Heart right ventricle (tissue), 16 donors: ENCODE measurements at regions not wholly inside any gene's neighbourhood (a gene's known extent, or its start where the extent isn't known, plus 50 kb on each side); places are given as distances from the start of the nearest gene placed in this dataset.
A peak's percentile ranks its signal among the peaks of the same experiment; 100 is the strongest.

ENCODE experiments used
- ATAC-seq, 8 donors: fragments of 200-7000 bp; cut with Tn5 transposase; one replicate each; pipeline ENCODE4 v1.9.1; 2020; ENCODE audit warnings: mild to moderate bottlenecking in 8 of 8, moderate library complexity in 8 of 8, moderate number of reproducible peaks in 1 of 8
- DNase-seq, 2 donors: peaks; one replicate each; pipeline ENCODE4 v3.0.0-alpha.2; 2020
- H3K27ac ChIP-seq, 10 donors: fragments of 200-600 bp; sonication (generic) in 2 of 10; one replicate each; pipeline versions ENCODE4 v1.5.0 to v1.8.0; 2020 to 2022; ENCODE audit warnings: mild to moderate bottlenecking in 3 of 10
- H3K27me3 ChIP-seq, 7 donors: fragments of 200-600 bp; one replicate each; pipeline ENCODE4 v1.8.0; 2021 to 2022; ENCODE audit warnings: mild to moderate bottlenecking in 2 of 7
- H3K36me3 ChIP-seq, 9 donors: fragments of 200-600 bp; sonication (generic) in 1 of 9; one replicate each; pipeline versions ENCODE4 v1.5.0 to v1.8.0; 2020 to 2022; ENCODE audit warnings: mild to moderate bottlenecking in 2 of 9
- H3K4me1 ChIP-seq, 9 donors: fragments of 200-600 bp; sonication (generic) in 1 of 9; one replicate each; pipeline versions ENCODE4 v1.5.0 to v1.8.0; 2020 to 2022; ENCODE audit warnings: mild to moderate bottlenecking in 4 of 9
- H3K4me3 ChIP-seq, 10 donors: fragments of 200-600 bp; sonication (generic) in 2 of 10; one replicate each; pipeline versions ENCODE4 v1.5.0 to v1.8.0; 2020 to 2022; ENCODE audit warnings: mild to moderate bottlenecking in 7 of 10, moderate library complexity in 2 of 10
- H3K9me3 ChIP-seq, 11 donors: fragments of 200-600 bp in 10 of 11; sonication (generic) in 2 of 11; one replicate each; pipeline versions ENCODE4 v1.5.0 to v1.8.0; 2013 to 2022; ENCODE audit warnings: mild to moderate bottlenecking in 2 of 11, control low read depth in 1 of 11, moderate library complexity in 1 of 11
- whole genome bisulfite sequencing, 2 donors: extraction: QIAGEN DNeasy Blood & Tissue Kit; methylation state at CpG; one replicate each; pipeline ENCODE4 v1.1.7; 2013; ENCODE audit warnings: inconsistent platforms in 1 of 2; 5-methylcytosine and 5-hydroxymethylcytosine counted together
- intact Hi-C, 10 donors: fragments of 100-400 bp; cut with DNase I; formaldehyde crosslinking; loops; one replicate each; pipeline versions ENCODE4 v1.11.1 to v1.14.2; 2022
- TF ChIP-seq, protein P1 (sequence below), 9 donors: fragments of 200-600 bp; sonication (generic) in 2 of 9; IDR thresholded peaks; one replicate each; pipeline versions ENCODE4 v1.5.0 to v1.8.0; 2021 to 2022; ENCODE audit warnings: antibody characterized with exemption in 9 of 9, mild to moderate bottlenecking in 5 of 9, moderate library complexity in 1 of 9
- donor health status: Arrhythmogenic right ventricular cardiomyopathy.
- donor health status: ischemic (EF 13 %, LVEDD 7.1; RV severe dilation, severe dysfunction).
- donor health status: healthy with polysubstance abuse.
- donor health status: DM: no; HTN: yes; CAD: no.
- donor health status: DM: no; HTN: no; CAD: no.
- donor health status: ischemic (EF 25% LVEDD 6.9; RV normal size, moderate dysfunction).
- donor health status: ischemic (EF 25% LVEDD 5.7; RV mildly dilated, moderate dysfunction).
- donor health status: healthy.
- donor health status: DM: yes; HTN: yes; CAD: no.
- donor health status: Ischemic cardiomyopathy.
- donor health status: ischemic (EF 35%, LVEDD 5.7; RV mildly dilated, moderate dysfunction).
- donor health status: nonischemic (EF 11% LVEDD 7.7; RV severe dilation, severe dysfunction).
- donor health status: DM: yes; HTN: yes; CAD: no.
- donor health status: PGD.
- donor health status: ischemic (EF 29% LVEDD 5.4; RV normal size, mild dysfunction).
- donor health status: nonischemic (EF 23%, LVEDD 6.1; RV moderate dilation, normal function).

DNA sequence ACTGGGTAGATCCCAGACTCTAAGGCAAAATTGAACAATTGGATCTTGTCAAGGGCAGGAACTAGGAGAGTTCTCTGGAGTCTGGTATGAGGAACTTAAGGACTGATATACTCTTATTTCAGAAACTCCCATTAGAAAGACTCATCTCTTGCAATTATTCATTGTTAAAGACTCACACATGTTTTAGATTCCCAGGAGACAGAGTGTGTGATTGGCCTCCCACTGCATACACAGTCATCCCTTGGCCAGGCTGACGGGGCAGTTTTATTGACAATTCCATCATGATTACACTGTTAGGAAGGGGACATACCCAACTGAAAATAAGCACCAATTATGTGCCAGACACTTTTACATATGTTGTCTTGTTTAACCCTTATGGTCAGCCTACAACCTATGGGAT is 347.2 kb downstream of the DMAC1 start:
- no peak overlapping the region for H3K27ac ChIP-seq
- 0% methylated on average over 1 of the region's 1 CpG for WGBS, 2 donors
- DNase-seq (no peak), ATAC-seq (peak in 4 of 8 donors; percentile 35 to 60 (median 46))
- peaks cover 0 to 13% (median 0%) of the 10 kb centered on the region in 9 donors for H3K4me1 ChIP-seq
- TF ChIP-seq, protein P1, sequence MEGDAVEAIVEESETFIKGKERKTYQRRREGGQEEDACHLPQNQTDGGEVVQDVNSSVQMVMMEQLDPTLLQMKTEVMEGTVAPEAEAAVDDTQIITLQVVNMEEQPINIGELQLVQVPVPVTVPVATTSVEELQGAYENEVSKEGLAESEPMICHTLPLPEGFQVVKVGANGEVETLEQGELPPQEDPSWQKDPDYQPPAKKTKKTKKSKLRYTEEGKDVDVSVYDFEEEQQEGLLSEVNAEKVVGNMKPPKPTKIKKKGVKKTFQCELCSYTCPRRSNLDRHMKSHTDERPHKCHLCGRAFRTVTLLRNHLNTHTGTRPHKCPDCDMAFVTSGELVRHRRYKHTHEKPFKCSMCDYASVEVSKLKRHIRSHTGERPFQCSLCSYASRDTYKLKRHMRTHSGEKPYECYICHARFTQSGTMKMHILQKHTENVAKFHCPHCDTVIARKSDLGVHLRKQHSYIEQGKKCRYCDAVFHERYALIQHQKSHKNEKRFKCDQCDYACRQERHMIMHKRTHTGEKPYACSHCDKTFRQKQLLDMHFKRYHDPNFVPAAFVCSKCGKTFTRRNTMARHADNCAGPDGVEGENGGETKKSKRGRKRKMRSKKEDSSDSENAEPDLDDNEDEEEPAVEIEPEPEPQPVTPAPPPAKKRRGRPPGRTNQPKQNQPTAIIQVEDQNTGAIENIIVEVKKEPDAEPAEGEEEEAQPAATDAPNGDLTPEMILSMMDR (IDR thresholded peaks at IDR 0.05), result no peak
- intact Hi-C loops, result no loop called here
- H3K9me3 ChIP-seq, result no peaks in the 10 kb centered on the region
- H3K4me3 ChIP-seq, result no peak overlapping the region
- no peaks in the 10 kb centered on the region for H3K36me3 ChIP-seq
- H3K27me3 ChIP-seq, result no peaks in the 10 kb centered on the region

DNA sequence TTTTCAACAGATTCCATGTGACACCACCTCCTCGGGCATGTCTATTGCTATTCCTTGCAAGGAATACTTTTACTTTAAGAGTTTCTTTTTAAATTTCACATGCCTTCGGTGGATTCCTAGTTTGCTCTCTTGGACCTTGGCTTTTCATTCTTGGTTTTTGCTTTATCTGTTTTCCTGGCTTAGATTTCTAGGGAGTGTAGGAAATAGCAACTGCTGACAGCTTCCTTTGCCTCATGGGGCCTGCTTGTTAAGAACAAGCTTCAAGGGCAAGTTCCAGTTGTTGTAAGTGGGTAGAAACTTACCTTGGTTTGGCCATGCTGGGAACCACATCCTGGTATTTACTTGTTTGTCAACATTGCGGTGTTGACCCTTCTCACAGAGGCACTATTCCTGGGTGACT is 348.5 kb downstream of the DMAC1 start:
- TF ChIP-seq, protein P1 (IDR thresholded peaks at IDR 0.05), result no peak
- Histone ChIP-seq H3K36me3 (no peaks in the 10 kb centered on the region), H3K9me3 (no peaks in the 10 kb centered on the region), H3K27me3 (no peaks in the 10 kb centered on the region), H3K4me1 (peaks cover 0 to 11% (median 0%) of the 10 kb centered on the region in 9 donors), H3K4me3 (no peak overlapping the region), H3K27ac (no peak overlapping the region)
- ATAC-seq (peak in 3 of 8 donors; percentile 51 to 62 (median 60)), DNase-seq (no peak)
- WGBS, 2 donors, result 57 to 63% methylated on average over 3 of the region's 3 CpGs
- intact Hi-C loops, result no loop called here

DNA sequence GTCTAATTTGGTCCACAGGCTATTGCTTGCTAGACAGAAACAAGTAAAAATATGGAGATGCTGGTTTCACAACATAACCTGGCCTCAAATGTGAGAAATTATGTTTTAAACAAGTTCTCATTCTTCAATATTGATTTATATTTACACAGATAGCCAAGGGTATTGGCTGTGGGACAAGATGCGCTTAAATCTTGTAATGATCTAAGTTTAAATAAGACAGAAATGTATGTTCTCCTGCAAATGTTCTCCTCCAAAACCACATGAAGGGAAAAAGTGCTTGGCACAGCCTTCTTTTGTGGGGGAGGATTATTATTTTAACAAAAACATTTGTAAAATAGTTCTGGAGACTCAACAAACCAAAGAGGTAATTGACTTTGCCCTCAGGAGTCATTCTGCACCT is 356.0 kb downstream of the DMAC1 start:
- Histone ChIP-seq H3K9me3 (no peaks in the 10 kb centered on the region), H3K4me3 (no peak overlapping the region), H3K27me3 (no peaks in the 10 kb centered on the region), H3K36me3 (no peaks in the 10 kb centered on the region), H3K27ac (no peak overlapping the region), H3K4me1 (no peaks in the 10 kb centered on the region)
- WGBS, 2 donors, result 93 to 96% methylated on average over 1 of the region's 1 CpG
- ATAC-seq, result no peak
- intact Hi-C loops, result loop anchor here in 1 of 10 donors (10.0 kb wide), 1 partner anchor 71 kb away; no protein-coding TSS in a partner anchor
- no peak for DNase-seq
- TF ChIP-seq, protein P1 (IDR thresholded peaks at IDR 0.05), result no peak

DNA sequence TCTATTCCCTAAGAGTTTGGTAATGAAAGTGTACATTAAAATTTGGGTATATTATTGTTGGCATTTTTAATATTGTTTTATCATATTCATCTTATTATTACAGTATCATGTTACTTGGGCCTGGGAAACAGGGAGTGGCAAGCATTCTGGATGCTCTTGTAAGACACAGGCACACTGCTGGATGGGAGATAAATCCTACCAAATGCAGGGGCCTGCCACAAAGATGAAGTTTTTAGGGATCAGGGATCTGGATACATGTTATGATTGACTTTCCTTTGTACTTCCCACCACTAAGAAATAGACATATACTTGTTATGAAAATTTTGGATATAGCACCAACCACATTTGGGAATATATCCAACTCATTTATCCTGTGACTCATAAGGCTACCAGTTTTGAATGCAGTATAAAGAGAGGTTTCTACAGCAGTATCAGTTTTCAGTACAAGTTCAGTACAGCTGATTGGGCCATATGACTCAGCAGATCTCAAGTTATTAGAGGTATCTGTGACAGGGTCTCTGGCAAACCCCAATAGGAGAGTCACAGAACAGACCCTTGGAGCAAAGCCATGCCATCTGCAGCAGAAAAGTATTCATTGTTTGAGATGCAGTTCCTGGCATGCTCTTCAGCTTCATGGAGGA is 360.1 kb downstream of the DMAC1 start:
- H3K4me3 ChIP-seq, result no peak overlapping the region
- no peak for ATAC-seq
- DNase-seq, result no peak
- no peak overlapping the region for H3K27ac ChIP-seq
- no peaks in the 10 kb centered on the region for H3K4me1 ChIP-seq
- H3K27me3 ChIP-seq, result no peaks in the 10 kb centered on the region
- intact Hi-C loops, result no loop called here
- peaks cover 0 to 8% (median 0%) of the 10 kb centered on the region in 11 donors for H3K9me3 ChIP-seq
- no peaks in the 10 kb centered on the region for H3K36me3 ChIP-seq
- TF ChIP-seq, protein P1 (IDR thresholded peaks at IDR 0.05), result no peak
